ENCODE measurements at regions not wholly inside any gene's neighbourhood (a gene's known extent, or its start where the extent isn't known, plus 50 kb on each side); places are given as distances from the start of the nearest gene placed in this dataset.
"Not testable (repeated sequence)": the region's sequence is repeated elsewhere in the genome, so short reads cannot be mapped to it uniquely, and the experiment has no call there.

GRCh38 chr2:100744184-100744583 lies 75.8 kb upstream of the NPAS2 start:
- DNase-seq: no peak

- no peak for DNase-seq
These were observed 75.3 kb upstream of the NPAS2 start for GRCh38 chr2:100744589-100744988.

DNA sequence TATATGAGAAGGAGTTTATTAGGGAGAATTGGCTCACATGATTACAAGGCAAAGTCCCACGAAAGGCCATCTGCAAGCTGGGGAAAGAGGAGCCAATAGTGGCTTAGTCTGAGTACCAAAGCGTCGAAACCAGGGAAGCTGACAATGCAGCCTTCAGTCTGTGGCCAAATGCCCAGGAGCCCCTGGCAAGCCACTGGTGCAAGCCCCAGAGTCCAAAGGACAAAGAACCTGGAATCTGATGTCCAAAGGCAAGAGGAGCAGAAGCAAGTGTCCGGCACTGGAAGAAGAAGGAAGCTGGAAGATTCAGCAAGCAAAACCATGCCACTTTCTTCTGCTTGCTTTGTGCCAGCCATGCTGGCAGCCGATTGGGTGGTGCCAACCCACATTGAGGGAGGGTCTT lies 74.3 kb upstream of the NPAS2 start:
- no peak for DNase-seq

DNA sequence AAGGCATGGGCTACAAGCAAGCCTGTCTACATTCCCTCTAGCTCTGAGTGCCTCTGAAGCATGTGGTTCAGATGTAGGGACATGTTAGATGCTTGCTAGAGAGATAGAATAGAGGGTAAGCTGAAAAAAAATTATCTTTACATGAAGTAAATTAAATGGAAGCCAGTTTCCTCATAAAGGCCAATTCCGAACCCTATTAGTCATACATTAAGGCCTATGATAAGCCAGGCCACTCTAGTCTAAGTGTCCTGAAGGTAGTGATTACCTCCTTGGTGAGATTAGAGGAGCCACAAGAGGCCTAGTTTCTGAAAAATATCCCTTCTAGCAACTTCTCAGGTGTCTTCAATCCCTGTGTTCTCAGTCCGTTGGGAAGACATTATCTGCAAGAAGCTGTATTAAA lies 72.4 kb upstream of the NPAS2 start:
- DNase-seq: no peak

GRCh38 chr2:100747996-100748615 lies 71.8 kb upstream of the NPAS2 start:
- no peak for DNase-seq

DNA sequence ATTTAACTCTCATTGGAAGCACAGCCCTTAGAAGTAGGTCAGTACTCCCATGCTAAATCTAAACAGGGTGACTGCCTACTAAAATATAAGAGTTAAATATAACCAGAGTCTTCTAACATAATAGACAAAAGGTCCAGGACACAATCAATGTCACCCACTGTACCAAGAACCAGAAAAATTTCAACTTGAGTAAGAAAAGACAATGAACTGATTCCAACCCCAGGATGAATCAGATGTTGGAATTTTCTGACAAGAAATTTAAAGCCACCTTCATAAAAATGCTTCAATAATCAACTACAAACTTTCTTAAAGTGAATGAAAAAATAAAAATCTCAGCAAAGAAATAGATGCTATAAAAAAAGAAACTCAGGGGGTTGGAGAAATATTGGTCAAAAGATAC lies 71.3 kb upstream of the NPAS2 start:
- no peak for DNase-seq

- DNase-seq: no peak
These were observed 70.0 kb upstream of the NPAS2 start for GRCh38 chr2:100749771-100750542.

DNA sequence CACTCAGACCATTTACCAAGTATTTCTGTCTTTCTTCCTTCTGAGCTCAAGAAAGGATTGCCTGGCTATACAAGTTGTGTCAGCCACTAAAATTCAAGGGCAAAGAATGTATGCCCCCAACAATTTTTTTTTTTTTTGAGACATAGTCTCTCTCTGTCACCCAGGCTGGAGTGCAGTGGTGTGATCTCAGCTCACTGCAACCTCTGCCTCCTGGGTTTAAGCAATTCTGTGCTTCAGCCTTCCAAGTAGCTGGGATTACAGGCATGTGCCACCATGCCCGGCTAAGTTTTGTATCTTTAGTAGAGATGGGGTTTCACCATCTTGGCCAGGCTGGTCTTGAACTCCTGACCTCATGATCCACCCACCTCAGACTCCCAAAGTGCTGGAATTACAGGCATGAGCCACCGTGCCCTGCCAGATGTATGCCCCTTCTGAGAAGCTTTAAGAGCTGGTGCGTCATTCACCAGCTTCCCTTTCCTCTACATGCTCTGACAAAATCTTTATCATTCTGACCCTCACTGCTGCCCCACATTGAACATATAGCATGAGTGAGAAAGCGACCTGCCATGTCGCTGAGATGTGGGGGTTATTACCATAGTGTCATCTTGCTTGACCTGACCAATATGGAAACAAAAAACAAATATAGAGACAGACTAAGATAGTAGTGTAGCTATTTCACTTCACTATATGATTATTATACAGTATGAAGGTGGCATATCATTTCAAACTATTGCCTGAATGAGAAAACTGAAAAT lies 67.9 kb upstream of the NPAS2 start:
- not testable (repeated sequence) for DNase-seq

DNA sequence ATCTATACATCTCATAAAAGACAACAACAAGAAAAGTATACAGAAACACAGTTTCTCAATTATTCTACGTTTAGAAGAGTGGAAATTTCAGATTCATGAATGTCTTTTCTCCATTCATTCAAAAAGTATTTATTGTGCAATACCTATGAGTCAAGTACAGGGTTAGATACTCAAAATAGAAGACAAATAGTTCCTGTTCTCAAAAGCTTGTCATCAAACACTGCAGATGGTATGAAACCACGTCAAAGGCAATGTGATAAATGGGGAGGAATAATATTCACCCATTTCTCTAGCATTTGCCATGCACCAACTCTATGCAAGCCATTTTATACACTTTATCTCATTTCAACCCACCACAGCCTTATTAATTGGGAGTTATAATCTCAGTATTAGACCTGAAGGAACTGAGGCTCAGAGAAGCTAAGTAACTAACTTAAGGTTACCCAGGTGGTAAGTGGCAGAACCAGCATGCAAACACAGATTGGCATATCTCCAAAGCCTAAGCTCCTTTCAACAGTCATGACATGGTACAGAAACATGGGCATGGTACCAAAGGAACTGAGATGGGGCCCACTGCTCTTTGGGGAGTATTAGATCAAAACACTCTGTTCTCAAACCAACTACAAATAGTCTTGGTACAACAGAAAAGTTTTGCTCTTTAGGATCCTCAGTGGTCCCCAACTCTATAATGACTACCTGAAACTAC lies 67.2 kb upstream of the NPAS2 start:
- DNase-seq: no peak

GRCh38 chr2:100753444-100753843 lies 66.5 kb upstream of the NPAS2 start:
- no peak for DNase-seq

DNA sequence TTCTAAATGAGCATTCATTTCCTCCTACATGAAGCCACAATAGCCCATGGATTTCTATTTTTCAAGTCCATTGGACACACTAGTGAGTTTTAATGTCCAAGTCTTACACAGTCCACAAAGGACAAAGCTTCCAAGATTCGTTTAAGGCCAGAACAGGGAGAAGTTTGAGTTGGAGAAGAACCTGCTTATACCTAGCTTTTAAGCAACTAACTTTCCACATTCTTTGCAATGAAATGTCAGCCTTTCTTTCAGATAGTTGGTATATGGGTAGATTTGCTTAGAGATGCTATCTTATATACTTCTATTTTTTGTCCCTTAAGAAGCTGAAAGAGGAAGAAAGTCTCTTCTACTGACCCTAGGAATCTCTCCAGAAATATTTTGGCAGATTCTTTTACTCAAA lies 66.1 kb upstream of the NPAS2 start:
- DNase-seq: no peak

- DNase-seq: no peak
These were observed 65.0 kb upstream of the NPAS2 start for GRCh38 chr2:100754951-100755350.

- no peak for DNase-seq
These were observed 64.5 kb upstream of the NPAS2 start for GRCh38 chr2:100755441-100755840.

GRCh38 chr2:100756704-100757103 lies 63.2 kb upstream of the NPAS2 start:
- DNase-seq: no peak

DNA sequence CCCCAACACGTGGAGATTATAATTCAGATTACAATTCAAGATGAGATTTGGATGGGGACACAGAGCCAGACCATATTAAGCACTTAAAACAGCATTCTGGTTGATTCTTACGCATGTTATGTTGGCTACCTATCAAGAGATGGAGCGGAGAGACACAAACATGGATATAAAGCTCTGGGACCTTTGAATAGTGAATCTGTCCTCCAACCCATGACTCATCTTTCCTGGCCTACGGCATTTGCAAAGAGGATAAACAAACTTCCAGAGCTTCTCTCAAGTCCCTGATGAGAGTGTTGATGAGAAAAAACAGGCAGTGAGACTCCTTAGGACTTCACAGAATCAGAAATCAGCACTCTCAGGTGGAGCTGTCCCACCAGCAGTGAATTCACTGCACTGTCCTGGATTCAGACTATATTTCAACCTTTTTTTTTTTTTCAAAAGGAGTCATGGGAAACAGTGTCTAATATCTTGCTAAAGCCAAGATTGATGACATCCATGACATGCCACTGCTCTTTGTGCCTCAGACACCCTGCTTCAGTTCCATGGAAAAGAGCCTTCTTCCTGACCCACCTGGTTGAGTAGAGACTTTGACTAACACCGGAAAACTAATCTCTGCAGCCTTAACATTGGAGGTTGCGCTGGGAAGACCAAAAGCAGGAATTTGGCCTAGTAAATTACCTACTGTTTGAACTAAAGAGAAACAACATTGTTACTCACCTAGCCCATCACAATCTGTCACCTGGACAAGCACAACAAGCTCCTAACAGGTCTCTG lies 62.1 kb upstream of the NPAS2 start:
- no peak for DNase-seq

- DNase-seq: no peak
These were observed 60.0 kb upstream of the NPAS2 start for GRCh38 chr2:100759901-100760300.

- DNase-seq: no peak
These were observed 58.6 kb upstream of the NPAS2 start for GRCh38 chr2:100761365-100761764.

- DNase-seq: no peak
These were observed 55.5 kb upstream of the NPAS2 start for GRCh38 chr2:100764430-100764829.

DNA sequence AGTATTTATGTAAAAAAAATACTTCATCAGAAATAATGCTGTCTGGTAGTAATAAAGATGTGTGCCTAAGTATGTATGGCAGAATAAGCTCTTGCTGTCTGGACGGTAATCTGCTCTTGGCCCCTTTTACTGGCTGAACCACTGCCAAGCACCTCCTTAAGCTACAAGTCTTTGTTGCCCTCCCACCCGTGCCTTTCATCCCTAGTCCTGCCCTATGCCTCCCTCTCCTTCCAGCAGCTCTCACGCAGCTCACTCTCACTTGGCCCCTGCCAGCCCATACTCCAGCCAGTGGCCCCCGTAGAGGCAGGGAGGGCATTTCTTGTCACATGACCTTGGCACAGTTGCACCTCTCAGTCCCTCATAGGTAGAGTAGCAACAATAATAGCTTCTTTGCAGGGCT lies 54.5 kb upstream of the NPAS2 start:
- DNase-seq: no peak

- DNase-seq: no peak
These were observed 53.7 kb upstream of the NPAS2 start for GRCh38 chr2:100766256-100766655.

DNA sequence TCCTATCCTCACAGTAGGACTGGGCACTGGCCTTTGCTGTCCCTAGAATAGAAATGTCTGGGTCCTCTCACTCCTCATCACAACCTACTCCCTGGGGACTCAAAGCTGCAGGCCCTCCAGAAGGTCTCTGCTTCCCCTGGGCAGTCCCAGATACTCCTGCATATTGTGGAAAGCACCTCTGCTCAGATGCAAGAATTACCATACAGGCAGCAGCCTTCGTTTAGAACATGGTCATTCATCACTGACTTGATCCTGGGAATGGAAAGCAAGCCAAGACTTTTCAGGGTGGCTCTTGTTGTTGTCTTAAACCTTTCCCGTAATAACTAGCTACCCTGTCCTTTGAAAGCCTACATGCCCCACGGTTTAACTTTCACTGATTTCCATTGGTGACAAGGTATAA lies 53.1 kb upstream of the NPAS2 start:
- DNase-seq: no peak

- DNase-seq: no peak
These were observed 52.7 kb upstream of the NPAS2 start for GRCh38 chr2:100767224-100767653.

Data from activated CD4-positive, alpha-beta T cell treated with anti-CD3 and anti-CD28 coated beads, Interleukin-2, amount 50 U/mL, for 1 hour (primary cell).